ENCODE measurements at regions not wholly inside any gene's neighbourhood (a gene's known extent, or its start where the extent isn't known, plus 50 kb on each side); places are given as distances from the start of the nearest gene placed in this dataset.

- intact Hi-C loops (cut with micrococcal nuclease): no loop called here
Observed at GRCh38 chr13:103965506-103966243, 899.5 kb upstream of the SLC10A2 start.

DNA sequence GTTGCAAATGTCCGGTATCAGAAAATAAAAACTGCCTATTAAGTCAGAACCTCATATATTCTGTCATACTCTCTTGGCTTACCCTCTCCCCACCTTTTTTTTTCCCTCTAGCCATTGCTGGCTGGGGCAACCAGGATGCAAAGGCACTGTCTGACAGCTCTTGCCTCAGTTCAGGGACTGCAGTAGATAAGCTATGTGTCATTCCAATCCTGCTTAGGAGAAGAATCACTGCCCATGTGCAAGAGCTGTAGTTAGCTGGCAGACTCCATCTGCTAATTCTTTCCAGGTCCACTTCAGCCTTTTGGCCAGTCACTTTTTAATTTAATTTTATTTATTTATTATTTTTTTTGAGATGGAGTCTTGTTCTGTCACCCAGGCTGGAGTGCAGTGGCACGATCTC is 895.6 kb upstream of the SLC10A2 start:
- intact Hi-C loops (cut with micrococcal nuclease): no loop called here

DNA sequence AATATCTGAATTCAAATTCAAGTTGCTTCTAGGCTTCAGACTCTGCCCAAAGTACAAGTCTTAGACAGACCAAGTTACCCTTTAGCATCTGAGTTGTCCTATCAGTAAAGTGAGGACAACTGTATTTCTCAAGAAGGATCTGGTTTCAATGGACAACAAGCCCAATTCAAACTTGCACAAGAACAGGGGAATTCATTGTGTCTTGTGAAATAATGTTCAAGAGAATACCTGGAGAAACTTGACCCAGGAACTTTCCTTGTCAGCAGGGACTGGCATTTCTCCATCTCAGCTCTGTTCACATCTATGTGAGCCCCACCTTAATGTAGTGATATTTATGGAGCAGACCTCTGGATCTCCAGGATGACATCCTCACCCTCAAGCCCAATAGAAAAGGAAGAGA is 894.9 kb upstream of the SLC10A2 start:
- intact Hi-C loops (cut with micrococcal nuclease): no loop called here

GRCh38 chr13:103960001-103960400 is 893.8 kb upstream of the SLC10A2 start:
- intact Hi-C loops (cut with micrococcal nuclease): no loop called here

GRCh38 chr13:103958691-103959090 is 892.5 kb upstream of the SLC10A2 start:
- intact Hi-C loops (cut with micrococcal nuclease): no loop called here

GRCh38 chr13:103957939-103958338 is 891.7 kb upstream of the SLC10A2 start:
- intact Hi-C loops (cut with micrococcal nuclease): no loop called here

DNA sequence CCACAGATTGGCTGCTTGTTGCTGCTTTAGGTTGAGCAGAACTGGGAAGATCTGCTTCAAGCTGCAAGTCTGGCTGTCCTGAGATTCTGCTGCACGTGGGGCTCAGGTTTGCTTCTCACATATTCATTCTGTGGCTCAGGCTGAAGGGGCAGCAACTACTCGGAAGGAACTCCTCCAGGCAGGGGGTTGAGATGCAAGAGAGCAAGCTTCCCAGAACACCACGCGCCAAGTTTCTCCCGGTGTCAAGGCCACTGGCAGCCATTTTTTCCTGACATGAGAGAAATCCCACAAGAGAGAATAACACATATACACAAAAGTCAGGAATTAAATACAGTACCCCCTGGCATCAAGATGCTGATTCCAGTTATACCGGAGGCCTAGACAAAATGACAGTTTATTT is 887.6 kb upstream of the SLC10A2 start:
- intact Hi-C loops (cut with micrococcal nuclease): no loop called here

DNA sequence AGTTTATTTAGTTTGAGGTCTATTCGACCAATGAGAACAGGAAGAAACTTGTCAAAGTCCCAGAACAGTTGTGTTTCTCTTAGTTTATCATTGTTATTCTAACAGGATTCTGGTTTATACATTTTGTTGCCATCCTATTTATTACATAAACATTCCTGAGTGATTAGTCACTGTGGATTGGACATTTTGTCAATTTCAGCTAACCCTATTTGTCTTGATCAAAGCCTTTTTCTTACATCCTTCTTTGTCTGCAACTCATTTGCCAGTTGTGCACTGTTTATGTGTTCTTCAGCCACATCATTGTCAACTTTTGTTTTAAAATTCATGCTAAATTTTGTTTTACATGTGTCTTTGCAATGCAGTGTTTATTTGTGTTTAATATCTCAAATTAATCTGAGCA is 886.0 kb upstream of the SLC10A2 start:
- intact Hi-C loops (cut with micrococcal nuclease): no loop called here

DNA sequence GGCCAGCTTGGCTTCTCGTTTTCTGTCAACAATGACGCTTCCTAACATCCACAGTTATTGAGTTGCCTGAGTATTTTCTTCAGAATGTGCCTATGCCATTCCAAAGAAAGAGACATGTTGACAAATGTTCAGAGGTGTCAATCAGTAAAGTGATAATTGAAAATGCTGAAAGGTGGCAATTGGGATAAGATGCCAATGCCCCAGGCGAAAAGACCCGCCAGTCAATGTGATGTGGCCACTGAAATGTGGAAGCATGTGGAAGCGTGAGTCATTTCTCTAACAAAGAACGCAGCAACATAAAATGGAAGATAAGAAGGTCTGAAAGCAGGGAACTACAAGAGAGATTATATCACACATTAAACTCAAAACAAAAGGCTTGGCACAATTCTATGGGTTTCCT is 882.2 kb upstream of the SLC10A2 start:
- intact Hi-C loops (cut with micrococcal nuclease): no loop called here

DNA sequence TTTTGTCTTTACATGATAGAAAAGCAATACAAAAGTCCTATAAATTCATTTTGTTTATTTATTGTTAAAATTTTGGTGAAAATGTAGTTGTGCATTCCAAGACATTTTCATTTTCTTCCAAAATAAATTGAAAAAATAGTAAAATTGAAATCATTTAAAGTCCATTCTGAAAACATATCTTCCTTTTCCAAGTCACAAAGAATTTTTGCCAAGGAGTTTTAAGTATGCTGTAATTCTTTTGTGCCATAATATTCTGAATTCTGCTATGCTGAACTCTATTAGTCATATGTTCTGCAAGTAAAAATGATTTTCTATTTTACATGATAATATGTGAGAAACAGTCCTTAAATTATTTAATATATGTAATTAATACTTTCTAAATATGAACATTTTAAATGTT is 879.6 kb upstream of the SLC10A2 start:
- intact Hi-C loops (cut with micrococcal nuclease): no loop called here

GRCh38 chr13:103941506-103942140 is 875.4 kb upstream of the SLC10A2 start:
- intact Hi-C loops (cut with micrococcal nuclease): no loop called here

GRCh38 chr13:103935117-103935516 is 868.9 kb upstream of the SLC10A2 start:
- intact Hi-C loops (cut with micrococcal nuclease): no loop called here

GRCh38 chr13:103931885-103932284 is 865.7 kb upstream of the SLC10A2 start:
- intact Hi-C loops (cut with micrococcal nuclease): no loop called here

DNA sequence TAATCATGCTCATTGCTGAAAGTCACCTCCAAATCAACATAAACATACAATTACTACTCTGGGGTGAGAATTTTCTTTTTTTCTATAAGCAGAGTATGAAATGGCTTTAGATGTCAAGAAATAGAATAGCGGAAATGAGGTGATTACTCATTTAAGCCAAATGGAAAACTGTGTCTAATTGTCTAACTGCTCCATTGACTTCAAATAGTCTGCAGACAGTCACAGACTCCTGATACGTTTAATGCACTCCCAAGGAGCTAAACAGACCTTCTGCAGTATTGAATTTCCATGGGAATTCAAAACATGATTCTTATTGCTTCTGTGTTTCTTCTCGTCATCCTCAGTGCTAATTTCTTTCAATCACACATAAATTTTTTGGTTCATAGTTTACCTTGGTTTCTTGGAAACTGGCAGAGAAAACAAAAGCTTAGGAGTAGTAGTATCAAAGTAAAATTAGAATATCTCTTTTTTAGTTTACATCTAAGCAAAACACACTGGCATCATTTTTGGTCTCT is 865.2 kb upstream of the SLC10A2 start:
- intact Hi-C loops (cut with micrococcal nuclease): no loop called here

DNA sequence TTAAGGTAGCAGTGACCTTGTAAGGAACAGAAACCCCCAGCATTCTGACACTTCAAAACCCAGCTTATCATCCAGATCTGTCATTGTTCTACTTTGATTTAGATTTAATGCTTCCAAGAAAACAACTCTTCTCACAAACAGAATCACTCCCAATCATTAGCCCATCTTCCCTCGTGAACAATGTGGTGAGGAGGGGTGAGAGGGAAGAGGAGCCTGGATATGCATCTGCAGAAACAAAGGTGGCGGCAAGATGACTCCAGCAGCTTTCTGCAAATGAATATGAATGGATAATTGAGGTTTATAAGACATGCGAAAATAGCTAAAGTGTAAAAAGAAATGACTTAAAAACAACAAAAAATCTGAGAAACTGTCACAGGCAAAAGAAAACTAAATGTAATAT is 859.9 kb upstream of the SLC10A2 start:
- intact Hi-C loops (cut with micrococcal nuclease): no loop called here

DNA sequence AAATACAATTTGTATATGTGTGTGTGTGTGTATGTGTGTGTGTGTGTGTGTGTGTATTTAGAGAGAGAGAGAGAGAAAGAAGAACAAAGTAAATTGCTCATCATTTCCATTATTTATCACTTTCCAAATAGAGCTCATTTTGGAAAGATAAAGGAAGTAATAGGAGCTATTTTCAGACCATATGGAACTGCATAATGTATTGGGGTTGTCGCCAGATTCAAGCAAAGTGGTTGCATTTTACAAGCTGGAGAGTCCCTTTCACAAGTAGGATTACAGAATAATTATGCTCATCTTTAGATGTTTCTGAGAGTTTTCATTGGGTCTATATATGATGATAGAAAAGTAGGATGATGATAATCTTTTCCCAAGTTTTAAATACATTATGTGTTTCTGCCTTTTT is 842.7 kb upstream of the SLC10A2 start:
- intact Hi-C loops (cut with micrococcal nuclease): no loop called here

GRCh38 chr13:103908274-103908673 is 842.1 kb upstream of the SLC10A2 start:
- intact Hi-C loops (cut with micrococcal nuclease): no loop called here

GRCh38 chr13:103903790-103904189 is 837.6 kb upstream of the SLC10A2 start:
- intact Hi-C loops (cut with micrococcal nuclease): no loop called here

DNA sequence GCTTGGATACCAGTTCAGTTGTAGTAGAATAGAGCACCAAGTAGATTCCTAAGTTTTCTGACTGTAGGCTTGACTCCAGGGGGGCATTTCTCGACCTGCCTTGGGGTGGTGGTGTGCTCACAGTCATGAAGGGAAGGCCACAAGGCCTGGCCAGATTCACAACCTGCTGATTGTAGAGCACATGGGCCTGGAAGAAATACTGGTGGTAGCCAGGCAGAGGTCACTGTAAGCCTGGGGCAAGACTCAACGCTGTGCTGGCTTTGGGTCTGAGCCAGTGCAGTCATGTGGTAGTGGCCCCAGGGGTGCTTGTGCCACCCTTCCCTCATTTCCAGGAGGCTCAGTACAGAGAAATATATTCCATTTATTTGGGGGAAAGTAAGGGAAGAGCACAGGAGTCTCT is 832.3 kb upstream of the SLC10A2 start:
- intact Hi-C loops (cut with micrococcal nuclease): no loop called here

GRCh38 chr13:103895835-103896531 is 829.8 kb upstream of the SLC10A2 start:
- intact Hi-C loops (cut with micrococcal nuclease): no loop called here

GRCh38 chr13:103894626-103895025 is 828.4 kb upstream of the SLC10A2 start:
- intact Hi-C loops (cut with micrococcal nuclease): no loop called here

- intact Hi-C loops (cut with micrococcal nuclease): no loop called here
Observed at GRCh38 chr13:103884101-103884723, 818.0 kb upstream of the SLC10A2 start.
